Head of caudate nucleus (tissue), 42 donors: ENCODE measurements at regions not wholly inside any gene's neighbourhood (a gene's known extent, or its start where the extent isn't known, plus 50 kb on each side); places are given as distances from the start of the nearest gene placed in this dataset.
"Not testable (repeated sequence)": the region's sequence is repeated elsewhere in the genome, so short reads cannot be mapped to it uniquely, and the experiment has no call there.

Source experiments
- DNase-seq, 42 donors: peaks; one replicate each; pipeline versions ENCODE4 v3.0.0 to v3.0.0-alpha.2; 2020 to 2021; ENCODE audit warnings: mixed read lengths in 7 of 42
- intact Hi-C: fragments of 100-400 bp; cut with DNase I; formaldehyde crosslinking; loops from one replicate; pipeline ENCODE4 v1.15.0; 2022

DNA sequence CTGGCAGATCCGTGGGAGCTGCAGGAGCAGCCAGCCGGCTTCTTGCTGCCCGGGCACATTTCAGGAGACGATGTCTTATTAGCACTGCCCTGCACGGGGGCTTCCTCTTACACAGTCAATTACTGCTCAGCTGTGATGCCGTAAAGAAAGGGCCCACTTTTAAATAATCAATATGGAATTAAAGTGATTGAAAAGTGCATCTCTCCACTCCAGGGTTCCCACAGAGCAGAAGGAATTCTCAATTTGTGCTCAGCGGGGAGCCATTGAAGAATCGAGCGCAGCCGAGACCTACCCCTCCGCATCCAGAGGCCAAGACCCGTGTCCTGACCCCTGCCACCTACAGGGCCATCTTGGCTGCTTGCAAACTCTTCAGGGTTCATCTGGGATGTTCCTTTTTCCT is 399.4 kb upstream of the C16orf82 start:
- intact Hi-C loops: no loop called here
- DNase-seq: no peak

DNA sequence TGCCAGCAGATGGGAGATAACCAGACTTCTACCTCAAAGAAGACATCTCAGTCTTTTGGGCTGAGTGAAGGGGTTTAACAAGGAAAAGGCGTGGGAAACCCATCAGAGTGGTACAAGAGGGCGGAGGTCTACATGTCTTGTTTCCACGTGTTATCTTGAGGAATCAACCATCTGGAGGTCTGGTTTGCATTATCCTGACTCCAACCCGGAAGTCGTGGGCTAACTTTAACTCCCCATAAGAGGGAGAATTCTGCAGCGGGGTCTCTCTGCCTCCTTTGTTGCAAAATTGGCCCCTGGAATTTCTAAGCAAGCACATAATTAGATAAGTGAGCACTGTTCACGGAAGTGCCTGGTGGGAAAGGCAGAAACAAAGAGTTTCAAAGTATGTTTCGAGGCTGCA is 398.7 kb upstream of the C16orf82 start:
- DNase-seq: no peak
- intact Hi-C loops: no loop called here

- peak in 33 of 42 donors; percentile 8 to 74 (median 38) for DNase-seq
- intact Hi-C loops: no loop called here
Observed at GRCh38 chr16:26672206-26672605, 394.5 kb upstream of the C16orf82 start.

DNA sequence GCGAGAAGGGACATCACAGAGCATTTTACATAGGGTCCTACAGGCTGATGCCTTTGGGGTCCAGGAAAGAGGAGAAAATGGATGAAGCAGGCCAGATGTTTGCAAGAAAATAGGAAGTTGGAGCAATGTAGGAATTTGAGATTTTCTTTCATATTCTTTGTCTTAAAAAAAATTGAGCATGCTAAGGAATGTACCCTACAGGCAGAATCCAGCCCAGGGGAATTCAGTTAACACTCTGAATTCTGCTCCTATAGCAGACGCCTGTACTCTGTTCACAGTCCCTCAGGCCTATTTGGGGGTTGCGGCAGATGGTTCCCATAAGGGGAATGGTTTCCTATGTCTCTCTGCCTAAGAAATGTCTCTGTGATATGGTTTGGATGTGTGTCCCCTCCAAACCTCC is 393.7 kb upstream of the C16orf82 start:
- intact Hi-C loops: no loop called here
- no peak for DNase-seq

DNA sequence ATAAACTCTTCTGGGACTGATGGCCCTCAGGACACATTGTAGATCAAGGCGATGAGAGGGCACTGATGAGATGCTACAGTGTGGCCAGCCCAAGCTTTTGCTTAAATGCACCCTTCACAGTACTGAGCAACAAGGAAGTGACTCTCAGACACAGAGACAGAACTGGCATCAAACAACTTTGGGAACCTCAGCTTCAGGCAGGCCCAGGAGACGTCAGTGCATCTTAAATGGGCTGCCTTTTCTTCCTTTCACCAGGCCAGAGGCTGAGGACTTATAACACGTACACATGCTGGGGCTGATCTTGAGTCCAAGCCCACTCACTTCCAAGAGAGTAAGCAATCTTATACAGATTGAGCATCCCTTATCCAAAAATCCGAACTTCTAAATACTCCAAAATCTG is 386.1 kb upstream of the C16orf82 start:
- intact Hi-C loops: no loop called here
- no peak for DNase-seq

- peak in 25 of 42 donors; percentile 14 to 77 (median 48) for DNase-seq
- intact Hi-C loops: no loop called here
Observed at GRCh38 chr16:26688105-26688504, 378.6 kb upstream of the C16orf82 start.

- DNase-seq: peak in 1 of 42 donors; percentile 35
Observed at GRCh38 chr16:26688699-26689098, 378.0 kb upstream of the C16orf82 start.

DNA sequence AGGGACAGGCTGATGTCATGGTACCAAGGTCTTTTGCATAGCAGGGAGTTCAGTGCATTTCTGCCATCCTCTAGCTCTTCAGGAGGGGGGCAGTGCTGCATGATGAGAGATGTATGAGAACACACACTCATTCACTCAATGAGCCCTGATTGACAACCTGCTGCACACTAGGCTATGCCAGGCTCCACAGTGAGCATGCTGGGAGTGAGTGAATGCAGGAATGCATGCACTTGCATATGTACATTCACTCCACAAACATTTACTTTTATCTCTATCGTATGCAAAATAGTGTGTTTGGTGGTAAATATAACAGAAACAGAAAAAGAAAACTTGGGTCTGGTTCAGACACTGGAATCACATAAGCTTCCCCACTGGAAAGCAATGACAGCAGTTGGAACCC is 374.1 kb upstream of the C16orf82 start:
- DNase-seq: peak in 1 of 42 donors; percentile 41
- intact Hi-C loops: no loop called here

More at GRCh38 chr16:26688699-26689098, 378.0 kb upstream of the C16orf82 start:
- intact Hi-C loops: no loop called here

- DNase-seq: peak in 1 of 42 donors; percentile 41
- intact Hi-C loops: no loop called here
Observed at GRCh38 chr16:26697807-26698206, 368.9 kb upstream of the C16orf82 start.

DNA sequence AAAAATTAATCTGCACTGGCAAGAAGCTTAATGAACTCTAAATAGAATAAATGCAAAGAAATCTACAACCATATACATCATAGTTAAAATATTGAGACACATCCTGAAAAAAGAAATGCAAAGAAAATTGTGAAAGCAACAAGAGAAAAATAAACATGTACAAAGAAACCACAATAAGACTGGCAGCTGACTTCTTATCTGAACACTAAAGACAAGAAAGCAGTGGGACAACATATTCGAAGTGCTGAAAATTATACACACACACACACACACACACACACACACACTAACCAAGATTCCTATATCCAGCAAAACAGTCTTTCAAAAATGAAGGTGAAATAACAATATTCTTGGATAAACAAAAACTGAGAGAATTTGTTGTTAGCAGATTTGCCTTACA is 366.5 kb upstream of the C16orf82 start:
- intact Hi-C loops: no loop called here
- DNase-seq: no peak

DNA sequence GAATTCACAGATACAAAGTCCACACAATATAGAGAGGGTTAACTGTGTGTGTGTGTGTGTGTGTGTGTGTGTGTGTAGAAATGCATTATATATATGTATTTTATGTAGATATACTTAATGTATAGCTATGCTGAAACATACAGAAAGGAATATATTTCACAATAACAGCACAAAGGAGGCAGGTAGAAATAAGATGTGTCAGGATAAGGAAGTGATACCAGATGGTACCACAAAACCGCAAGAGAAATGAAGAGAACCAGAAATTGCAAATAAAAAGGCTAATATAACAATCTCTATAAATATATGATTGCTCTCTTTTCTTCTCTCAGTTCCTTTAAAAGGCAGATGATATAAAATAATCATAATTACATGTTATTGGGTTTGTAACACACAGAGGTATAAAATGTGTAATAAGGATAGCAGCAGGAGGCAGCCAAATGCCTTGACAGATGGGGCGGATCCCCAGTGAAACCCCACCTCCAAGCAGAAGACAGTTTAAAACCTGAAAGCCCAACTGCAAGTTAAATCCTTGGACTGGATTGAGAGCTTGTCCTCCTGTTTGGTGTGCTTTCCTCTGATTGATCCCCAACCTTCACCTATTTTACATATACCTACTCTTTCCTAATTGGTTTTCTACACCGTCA is 365.4 kb upstream of the C16orf82 start:
- no peak for DNase-seq
- intact Hi-C loops: no loop called here

DNA sequence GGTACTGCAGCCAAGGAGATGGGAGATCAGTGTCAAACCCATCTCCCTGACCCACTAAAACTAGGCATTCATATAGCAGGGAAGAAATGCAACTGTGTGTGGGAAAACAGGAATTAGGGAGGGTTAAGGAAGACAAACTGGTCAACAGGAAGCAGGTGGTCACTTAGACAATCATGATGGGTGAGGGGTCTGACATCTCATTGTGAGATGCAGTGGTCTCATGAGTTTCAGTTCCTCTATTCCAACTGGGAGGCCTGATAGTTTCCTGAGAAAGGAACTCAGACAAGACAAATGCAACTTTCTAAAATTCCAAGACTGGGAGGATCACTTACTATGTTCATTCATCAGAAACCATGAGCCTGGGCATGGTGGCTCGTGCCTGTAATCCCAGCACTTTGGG is 361.4 kb upstream of the C16orf82 start:
- intact Hi-C loops: no loop called here
- no peak for DNase-seq

DNA sequence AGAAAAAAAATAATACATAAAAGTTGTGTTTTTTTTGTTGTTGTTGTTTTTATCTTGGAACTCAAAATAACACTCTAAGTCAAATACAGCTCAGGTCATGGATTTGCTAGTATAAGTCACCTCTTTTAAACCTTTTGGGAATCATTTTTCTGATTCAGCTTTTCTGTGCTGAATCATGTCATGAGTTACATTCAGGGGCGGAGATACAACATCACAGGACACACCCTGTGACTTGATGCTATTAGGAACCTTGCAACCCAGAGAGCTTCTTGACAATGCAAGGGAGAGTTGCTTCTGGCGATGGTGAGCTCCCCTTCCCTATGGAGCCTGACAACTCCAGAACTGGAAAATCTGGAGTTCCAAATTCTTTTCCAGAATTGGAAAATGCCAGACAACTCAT is 358.3 kb upstream of the C16orf82 start:
- intact Hi-C loops: no loop called here
- no peak for DNase-seq

GRCh38 chr16:26709175-26709574 is 357.6 kb upstream of the C16orf82 start:
- intact Hi-C loops: no loop called here
- DNase-seq: no peak

DNA sequence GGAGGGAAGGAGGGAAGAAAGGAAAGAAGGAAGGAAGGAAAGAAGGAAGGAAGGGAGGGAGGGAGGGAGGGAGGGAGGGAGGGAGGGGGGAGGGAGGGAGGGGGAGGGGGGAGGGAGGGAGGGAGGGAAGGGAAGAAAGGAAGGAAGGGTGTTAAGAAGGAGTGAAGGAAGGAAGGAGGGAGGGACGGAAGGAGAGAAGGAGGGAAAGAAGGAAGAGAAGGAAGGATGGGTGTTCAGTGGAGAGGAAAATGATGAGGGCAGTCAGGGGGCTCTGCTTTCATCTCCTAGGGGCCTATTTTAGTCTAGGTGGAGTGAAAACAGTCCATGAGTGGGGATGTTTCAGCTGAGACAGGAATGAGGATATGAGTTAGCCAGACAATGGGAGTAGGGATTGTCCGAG is 357.0 kb upstream of the C16orf82 start:
- intact Hi-C loops: no loop called here
- no peak for DNase-seq

DNA sequence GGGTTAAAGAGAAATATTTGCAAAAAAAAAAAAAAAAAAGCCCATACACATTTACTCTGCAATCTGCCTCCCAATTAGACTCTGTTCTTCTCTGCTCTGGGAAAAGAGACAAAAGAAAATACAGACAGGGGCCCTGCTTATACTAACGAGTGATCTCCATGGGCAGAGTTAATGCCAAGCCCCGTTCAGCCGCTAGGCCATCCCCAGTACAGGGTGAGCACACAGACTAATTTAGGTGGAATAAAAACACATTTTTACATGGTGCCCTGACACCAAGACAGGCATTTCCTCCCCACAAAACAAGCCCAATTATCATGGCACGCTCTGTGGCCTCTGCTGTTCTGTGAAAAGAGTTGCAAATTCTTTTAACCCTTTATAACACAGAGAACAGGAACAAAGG is 356.3 kb upstream of the C16orf82 start:
- intact Hi-C loops: no loop called here
- DNase-seq: no peak

GRCh38 chr16:26712876-26713275 is 353.9 kb upstream of the C16orf82 start:
- intact Hi-C loops: no loop called here

DNA sequence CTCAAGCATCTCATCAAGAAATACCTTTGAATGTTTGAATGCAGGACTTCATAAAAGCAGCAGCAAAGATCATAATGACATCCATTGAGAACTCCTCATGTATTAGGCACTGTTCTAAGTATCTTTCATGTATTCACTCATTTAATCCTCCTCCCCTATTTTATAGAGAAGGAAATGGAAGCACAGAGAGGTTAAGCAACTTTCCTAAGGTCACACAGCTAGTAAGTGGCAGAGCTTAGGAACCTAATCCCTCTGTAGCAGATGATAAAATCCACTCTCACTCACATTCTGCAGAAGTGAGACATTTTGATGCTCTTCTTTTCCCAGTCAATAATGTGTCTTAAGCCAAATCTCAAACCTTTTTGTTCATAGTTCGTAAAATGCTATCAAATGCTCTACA is 350.8 kb upstream of the C16orf82 start:
- DNase-seq: no peak
- intact Hi-C loops: no loop called here

More at GRCh38 chr16:26712876-26713275, 353.9 kb upstream of the C16orf82 start:
- no peak for DNase-seq

DNA sequence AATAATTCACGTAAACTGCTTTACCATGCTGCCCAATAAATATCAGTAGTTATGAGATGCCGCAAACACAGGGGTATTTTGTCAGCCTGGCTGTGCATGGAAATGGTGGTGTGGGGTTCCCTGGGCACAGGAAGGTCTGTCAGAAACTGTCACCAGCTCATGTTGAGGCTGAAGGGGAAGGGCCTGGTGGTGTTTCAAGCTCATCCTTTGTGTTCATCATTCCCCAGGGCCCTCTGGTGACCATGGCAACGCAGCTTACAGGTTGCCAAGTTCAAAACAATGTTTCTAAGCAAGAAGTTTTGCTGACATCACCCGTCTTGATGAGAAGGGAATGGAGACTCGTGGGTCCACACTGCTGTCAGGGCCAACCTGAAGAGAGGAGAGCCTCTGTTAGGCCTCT is 348.9 kb upstream of the C16orf82 start:
- intact Hi-C loops: no loop called here
- DNase-seq: no peak

GRCh38 chr16:26721290-26721689 is 345.4 kb upstream of the C16orf82 start:
- intact Hi-C loops: no loop called here
- DNase-seq: no peak

DNA sequence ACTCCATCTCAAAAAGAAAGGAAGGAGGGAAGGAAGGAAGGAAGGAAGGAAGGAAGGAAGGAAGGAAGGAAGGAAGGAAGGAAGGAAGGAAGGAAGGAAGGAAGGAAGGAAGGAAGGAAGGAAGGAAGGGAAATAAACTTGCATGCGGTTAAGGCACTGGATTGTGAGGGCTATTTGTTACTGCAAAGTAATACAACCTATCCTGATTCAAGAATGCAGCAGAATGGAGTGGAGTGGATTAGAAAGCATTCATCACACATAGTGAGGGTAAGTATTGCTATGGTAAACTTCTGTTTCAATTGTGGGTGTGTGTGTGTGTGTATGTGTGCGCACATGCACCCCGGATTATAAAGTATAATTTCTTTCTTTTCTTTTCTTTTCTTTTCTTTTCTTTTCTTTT is 344.8 kb upstream of the C16orf82 start:
- intact Hi-C loops, DNase-seq: not testable (repeated sequence)

DNA sequence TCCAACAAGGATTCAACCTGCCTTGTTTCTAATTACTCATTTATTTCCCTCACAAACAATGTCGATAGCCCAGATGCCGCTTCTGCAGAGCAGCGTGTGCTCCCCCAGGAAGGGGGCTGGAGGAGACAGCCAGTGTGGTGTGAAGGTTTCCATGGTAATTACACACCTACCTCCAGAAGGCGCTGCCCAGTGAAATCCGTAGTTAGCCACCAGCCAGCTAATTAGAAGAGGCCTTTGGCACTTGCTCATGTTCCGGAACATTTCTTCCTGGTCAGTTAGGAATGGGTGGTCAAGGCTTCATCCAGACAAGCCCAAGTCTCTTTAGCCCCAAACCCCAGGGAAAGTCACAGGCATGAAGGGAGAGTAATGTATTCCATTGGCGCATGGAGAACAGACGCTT is 342.5 kb upstream of the C16orf82 start:
- intact Hi-C loops: no loop called here
- no peak for DNase-seq
